ENCODE measurements at regions not wholly inside any gene's neighbourhood (a gene's known extent, or its start where the extent isn't known, plus 50 kb on each side); places are given as distances from the start of the nearest gene placed in this dataset.

- DNase-seq (no peak), ATAC-seq (no peak)
- Mint-ChIP-seq H3K4me3 (no peak overlapping the region), H3K27me3 (no peaks in the 10 kb centered on the region), H3K4me1 (ENCODE audit: low read depth) (no peaks in the 10 kb centered on the region), H3K27ac (no peak overlapping the region), H3K9me3 (no peaks in the 10 kb centered on the region), H3K36me3 (ENCODE audit: low read depth) (no peaks in the 10 kb centered on the region)
- ChIA-PET POLR2A (no interaction called here), CTCF (interaction anchor here (0.5 kb wide), 1 partner anchor 163 kb away, joined by 4 read pairs; no protein-coding TSS in a partner anchor)
- intact Hi-C loops (cut with micrococcal nuclease): no loop called here
- no peak for TF ChIP-seq CTCF (IDR thresholded peaks at IDR 0.05)
These were observed 68.1 kb upstream of the ITPRID1 start for GRCh38 chr7:31445686-31446355.

DNA sequence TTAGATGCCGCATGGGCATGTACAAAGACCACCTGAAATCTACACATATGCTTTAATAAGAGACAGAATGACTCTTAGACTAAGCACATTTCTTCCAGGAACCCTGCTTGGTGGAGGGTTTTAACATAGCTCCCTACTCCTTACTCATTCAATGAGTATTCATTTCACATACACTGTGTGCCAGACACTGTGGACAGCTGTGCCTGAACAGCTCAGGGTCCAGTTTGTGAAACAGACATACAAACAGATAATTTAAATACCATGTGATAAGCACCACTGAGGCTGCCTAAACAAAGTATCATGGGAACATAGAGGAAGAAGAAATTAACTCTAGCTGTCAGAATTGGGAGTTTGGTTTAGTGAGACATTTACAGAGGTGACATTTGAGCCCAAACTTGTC lies 65.2 kb upstream of the ITPRID1 start:
- ChIA-PET POLR2A (no interaction called here), CTCF (interaction anchor here (1.9 kb wide), 1 partner anchor 185 kb away, joined by 7 read pairs; no protein-coding TSS in a partner anchor)
- no peaks in the 10 kb centered on the region for H3K27me3 Mint-ChIP-seq
- H3K4me3 Mint-ChIP-seq: no peak overlapping the region
- ATAC-seq (no peak), DNase-seq (no peak)
- no peaks in the 10 kb centered on the region for H3K36me3 Mint-ChIP-seq (ENCODE audit: low read depth)
- H3K27ac Mint-ChIP-seq: no peak overlapping the region
- H3K4me1 Mint-ChIP-seq (ENCODE audit: low read depth): no peaks in the 10 kb centered on the region
- no peaks in the 10 kb centered on the region for H3K9me3 Mint-ChIP-seq
- TF ChIP-seq CTCF (IDR thresholded peaks at IDR 0.05): no peak
- intact Hi-C loops (cut with micrococcal nuclease): no loop called here

- no peaks in the 10 kb centered on the region for H3K27me3 Mint-ChIP-seq
- H3K4me3 Mint-ChIP-seq: no peak overlapping the region
- no peaks in the 10 kb centered on the region for H3K36me3 Mint-ChIP-seq (ENCODE audit: low read depth)
- TF ChIP-seq CTCF (IDR thresholded peaks at IDR 0.05): no peak
- intact Hi-C loops (cut with micrococcal nuclease): no loop called here
- DNase-seq: no peak
- POLR2A ChIA-PET: interaction anchor here (0.5 kb wide), 1 partner anchor 1077 kb away, joined by 3 read pairs; no protein-coding TSS in a partner anchor
- CTCF ChIA-PET: interaction anchor here (0.7 kb wide), 1 partner anchor 13 kb away, joined by 4 read pairs; no protein-coding TSS in a partner anchor
- ATAC-seq: no peak
- H3K9me3 Mint-ChIP-seq: no peaks in the 10 kb centered on the region
- H3K27ac Mint-ChIP-seq: no peak overlapping the region
- H3K4me1 Mint-ChIP-seq (ENCODE audit: low read depth): no peaks in the 10 kb centered on the region
These were observed 58.0 kb upstream of the ITPRID1 start for GRCh38 chr7:31455844-31456243.

DNA sequence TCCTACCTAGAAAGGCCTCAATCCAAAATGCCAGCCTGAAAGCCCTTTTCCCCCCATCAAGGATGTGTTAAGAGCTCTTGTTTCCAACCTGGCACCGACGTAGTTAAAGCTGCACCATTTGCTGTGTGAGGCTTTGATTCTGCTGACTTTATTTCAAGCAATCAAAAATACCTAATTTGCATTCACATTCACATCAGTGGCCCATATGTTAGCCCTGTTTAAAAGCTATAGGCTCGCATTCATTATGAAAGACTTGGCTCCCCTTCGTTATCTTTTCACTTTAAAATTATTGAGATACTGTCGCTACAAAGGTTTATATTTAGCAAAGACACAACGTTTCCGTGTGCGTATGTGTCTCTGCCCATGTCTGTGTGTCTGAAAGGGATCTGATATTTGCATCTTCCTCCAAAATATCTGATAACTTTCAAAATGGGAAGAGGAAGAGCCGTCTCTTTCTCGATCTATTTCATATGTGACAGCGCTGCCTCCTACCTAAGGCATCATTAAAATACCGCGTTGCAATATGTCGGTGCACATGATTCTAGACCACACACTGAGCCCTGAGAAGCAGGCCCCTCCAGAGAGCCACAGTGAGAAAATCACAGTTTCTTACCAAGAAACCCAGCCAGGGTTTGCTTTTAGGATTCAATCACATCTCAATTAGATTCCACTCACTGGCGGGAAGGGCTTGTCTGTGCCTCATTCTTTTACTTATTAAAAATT lies 57.1 kb upstream of the ITPRID1 start:
- DNase-seq: no peak
- H3K27ac Mint-ChIP-seq: no peak overlapping the region
- H3K4me3 Mint-ChIP-seq: no peak overlapping the region
- POLR2A ChIA-PET: no interaction called here
- no peak for TF ChIP-seq CTCF (IDR thresholded peaks at IDR 0.05)
- ATAC-seq: no peak
- no peaks in the 10 kb centered on the region for H3K36me3 Mint-ChIP-seq (ENCODE audit: low read depth)
- intact Hi-C loops (cut with micrococcal nuclease): no loop called here
- H3K9me3 Mint-ChIP-seq: no peaks in the 10 kb centered on the region
- H3K4me1 Mint-ChIP-seq (ENCODE audit: low read depth): no peaks in the 10 kb centered on the region
- CTCF ChIA-PET: interaction anchor here (1.2 kb wide), 1 partner anchor 13 kb away, joined by 4 read pairs; no protein-coding TSS in a partner anchor
- no peaks in the 10 kb centered on the region for H3K27me3 Mint-ChIP-seq

GRCh38 chr7:31457551-31457950 lies 56.3 kb upstream of the ITPRID1 start:
- POLR2A ChIA-PET: no interaction called here
- H3K9me3 Mint-ChIP-seq: no peaks in the 10 kb centered on the region
- no peaks in the 10 kb centered on the region for H3K4me1 Mint-ChIP-seq (ENCODE audit: low read depth)
- H3K27ac Mint-ChIP-seq: no peak overlapping the region
- ATAC-seq (no peak), DNase-seq (no peak)
- CTCF ChIA-PET: interaction anchor here (1.2 kb wide), 1 partner anchor 14 kb away, joined by 4 read pairs; no protein-coding TSS in a partner anchor
- no peak overlapping the region for H3K4me3 Mint-ChIP-seq
- H3K36me3 Mint-ChIP-seq (ENCODE audit: low read depth): no peaks in the 10 kb centered on the region
- no peaks in the 10 kb centered on the region for H3K27me3 Mint-ChIP-seq
- intact Hi-C loops (cut with micrococcal nuclease): no loop called here
- no peak for TF ChIP-seq CTCF (IDR thresholded peaks at IDR 0.05)
